Thoracic aorta (tissue), 2 donors: ENCODE measurements at regions not wholly inside any gene's neighbourhood (a gene's known extent, or its start where the extent isn't known, plus 50 kb on each side); places are given as distances from the start of the nearest gene placed in this dataset.

Experiments used
- ATAC-seq: fragments of 150-250 bp; one replicate; pipeline ENCODE4 v1.8.0; 2017; ENCODE audit warnings: low read depth; ENCODE audit not compliant: insufficient number of reproducible peaks, low FRiP score
- DNase-seq: peaks from one replicate; pipeline ENCODE4 v3.0.0-alpha.2; 2020; ENCODE audit warnings: low spot score
- H3K27ac ChIP-seq, 2 donors: fragments of 200-600 bp; sonication (generic); 1 replicate in 1 of 2; 2 replicates in 1 of 2; pipeline ENCODE4 v1.5.1; 2016; ENCODE audit warnings: mild to moderate bottlenecking in 2 of 2, moderate library complexity in 2 of 2
- H3K27me3 ChIP-seq: fragments of 200-600 bp; sonication (generic); replicated peaks from 2 replicates; pipeline ENCODE4 v1.6.0; 2016; ENCODE audit warnings: mild to moderate bottlenecking; ENCODE audit not compliant: insufficient read depth
- H3K36me3 ChIP-seq: fragments of 200-600 bp; sonication (generic); one replicate; pipeline ENCODE4 v1.5.1; 2016
- H3K4me1 ChIP-seq, 2 donors: fragments of 200-600 bp; sonication (generic); 1 replicate in 1 of 2; 2 replicates in 1 of 2; pipeline versions ENCODE4 v1.5.1 to v1.6.0; 2016; ENCODE audit warnings: low read depth in 2 of 2, mild to moderate bottlenecking in 1 of 2; ENCODE audit not compliant: control insufficient read depth in 1 of 2
- H3K4me3 ChIP-seq: fragments of 200-600 bp; sonication (generic); 2 replicates; pipeline ENCODE4 v1.5.1; 2016; ENCODE audit warnings: mild to moderate bottlenecking
- H3K9me3 ChIP-seq: fragments of 200-600 bp; sonication (generic); 2 replicates; pipeline ENCODE4 v1.5.1; 2016
- CTCF ChIP-seq: fragments of 200-600 bp; sonication (generic); IDR thresholded peaks from one replicate; pipeline ENCODE4 v1.5.1; 2019; ENCODE audit warnings: antibody characterized with exemption

- no peak for DNase-seq
- TF ChIP-seq CTCF, result no peak
- no peak for ATAC-seq
These were observed 403.5 kb downstream of the DMRT2 start for GRCh38 chr9:1453636-1454035.

GRCh38 chr9:1454211-1454610 is 404.1 kb downstream of the DMRT2 start:
- no peaks in the 10 kb centered on the region for H3K9me3 ChIP-seq
- no peaks in the 10 kb centered on the region for H3K36me3 ChIP-seq
- ATAC-seq (no peak), DNase-seq (no peak)
- no peak for TF ChIP-seq CTCF
- no peaks in the 10 kb centered on the region for H3K27me3 ChIP-seq
- H3K4me1 ChIP-seq, result no peaks in the 10 kb centered on the region
- H3K4me3 ChIP-seq, result no peak overlapping the region
- H3K27ac ChIP-seq, result no peak overlapping the region

More at GRCh38 chr9:1453636-1454035, 403.5 kb downstream of the DMRT2 start:
- no peaks in the 10 kb centered on the region for H3K27me3 ChIP-seq
- H3K4me1 ChIP-seq, result no peaks in the 10 kb centered on the region
- H3K36me3 ChIP-seq, result no peaks in the 10 kb centered on the region
- no peaks in the 10 kb centered on the region for H3K9me3 ChIP-seq
- no peak overlapping the region for H3K27ac ChIP-seq
- no peak overlapping the region for H3K4me3 ChIP-seq

GRCh38 chr9:1454616-1455347 is 404.6 kb downstream of the DMRT2 start:
- no peak for DNase-seq
- Histone ChIP-seq H3K4me3 (no peak overlapping the region), H3K36me3 (no peaks in the 10 kb centered on the region), H3K9me3 (no peaks in the 10 kb centered on the region), H3K4me1 (no peaks in the 10 kb centered on the region), H3K27me3 (no peaks in the 10 kb centered on the region), H3K27ac (no peak overlapping the region)
- TF ChIP-seq CTCF, result no peak
- ATAC-seq, result no peak

GRCh38 chr9:1455766-1456165 is 405.6 kb downstream of the DMRT2 start:
- Histone ChIP-seq H3K4me3 (no peak overlapping the region), H3K9me3 (no peaks in the 10 kb centered on the region), H3K27ac (no peak overlapping the region), H3K27me3 (no peaks in the 10 kb centered on the region), H3K36me3 (no peaks in the 10 kb centered on the region), H3K4me1 (no peaks in the 10 kb centered on the region)
- no peak for TF ChIP-seq CTCF
- no peak for DNase-seq
- no peak for ATAC-seq

- H3K27ac ChIP-seq, result no peak overlapping the region
- H3K9me3 ChIP-seq, result no peaks in the 10 kb centered on the region
- H3K27me3 ChIP-seq, result no peaks in the 10 kb centered on the region
- DNase-seq (no peak), ATAC-seq (no peak)
- no peak overlapping the region for H3K4me3 ChIP-seq
- H3K36me3 ChIP-seq, result no peaks in the 10 kb centered on the region
- H3K4me1 ChIP-seq, result no peaks in the 10 kb centered on the region
- TF ChIP-seq CTCF, result no peak
These were observed 406.3 kb downstream of the DMRT2 start for GRCh38 chr9:1456301-1457024.
